ENCODE measurements at regions not wholly inside any gene's neighbourhood (a gene's known extent, or its start where the extent isn't known, plus 50 kb on each side); places are given as distances from the start of the nearest gene placed in this dataset.

DNA sequence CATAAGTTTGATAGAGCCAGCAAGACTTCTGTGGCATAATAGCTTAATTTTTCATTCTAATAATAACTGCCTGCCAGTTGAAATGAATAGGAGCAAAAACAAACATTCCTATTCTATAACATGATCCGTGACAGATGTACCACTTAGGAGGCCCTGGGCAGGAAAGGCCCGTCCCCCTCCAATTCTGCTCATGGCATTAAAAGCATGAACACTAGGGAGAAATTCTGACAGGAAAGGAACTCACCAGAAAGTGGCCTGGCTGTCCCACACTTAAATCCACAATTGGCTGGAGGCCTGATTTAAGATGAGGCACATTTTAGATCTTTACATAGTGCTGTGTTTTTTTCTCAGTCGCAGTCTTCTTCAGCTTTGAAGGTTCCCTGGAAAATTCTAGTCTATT lies 261.9 kb upstream of the ETAA1 start:
- Mint-ChIP-seq H3K9me3 (no peaks in the 10 kb centered on the region), H3K36me3 (ENCODE audit: low read depth) (no peaks in the 10 kb centered on the region), H3K27ac (no peak overlapping the region), H3K4me1 (peaks cover 22% of the 10 kb centered on the region), H3K27me3 (ENCODE audit: low read depth, poor library complexity) (no peaks in the 10 kb centered on the region), H3K4me3 (no peak overlapping the region)
- no peak for DNase-seq
- TF ChIP-seq CTCF (IDR thresholded peaks at IDR 0.05), result no peak

- TF ChIP-seq CTCF (IDR thresholded peaks at IDR 0.05), result no peak
- Mint-ChIP-seq H3K4me3 (no peak overlapping the region), H3K36me3 (ENCODE audit: low read depth) (no peaks in the 10 kb centered on the region), H3K27me3 (ENCODE audit: low read depth, poor library complexity) (no peaks in the 10 kb centered on the region), H3K27ac (no peak overlapping the region), H3K9me3 (no peaks in the 10 kb centered on the region), H3K4me1 (peaks cover 12% of the 10 kb centered on the region)
- no peak for DNase-seq
These were observed 259.4 kb upstream of the ETAA1 start for GRCh38 chr2:67137699-67138098.

- no peaks in the 10 kb centered on the region for H3K4me1 Mint-ChIP-seq
- H3K9me3 Mint-ChIP-seq, result no peaks in the 10 kb centered on the region
- no peaks in the 10 kb centered on the region for H3K36me3 Mint-ChIP-seq (ENCODE audit: low read depth)
- H3K4me3 Mint-ChIP-seq, result no peak overlapping the region
- no peaks in the 10 kb centered on the region for H3K27me3 Mint-ChIP-seq (ENCODE audit: low read depth, poor library complexity)
- TF ChIP-seq CTCF (IDR thresholded peaks at IDR 0.05), result no peak
- DNase-seq, result no peak
- no peak overlapping the region for H3K27ac Mint-ChIP-seq
These were observed 255.1 kb upstream of the ETAA1 start for GRCh38 chr2:67142071-67142470.

GRCh38 chr2:67142741-67143140 lies 254.4 kb upstream of the ETAA1 start:
- Mint-ChIP-seq H3K4me3 (no peak overlapping the region), H3K9me3 (no peaks in the 10 kb centered on the region), H3K27ac (no peak overlapping the region), H3K36me3 (ENCODE audit: low read depth) (no peaks in the 10 kb centered on the region), H3K27me3 (ENCODE audit: low read depth, poor library complexity) (no peaks in the 10 kb centered on the region), H3K4me1 (no peaks in the 10 kb centered on the region)
- no peak for DNase-seq
- TF ChIP-seq CTCF (IDR thresholded peaks at IDR 0.05), result no peak

GRCh38 chr2:67145851-67146250 lies 251.3 kb upstream of the ETAA1 start:
- Mint-ChIP-seq H3K27me3 (ENCODE audit: low read depth, poor library complexity) (no peaks in the 10 kb centered on the region), H3K36me3 (ENCODE audit: low read depth) (peaks cover 5% of the 10 kb centered on the region), H3K27ac (no peak overlapping the region), H3K9me3 (peaks cover 25% of the 10 kb centered on the region), H3K4me3 (no peak overlapping the region), H3K4me1 (no peaks in the 10 kb centered on the region)
- no peak for TF ChIP-seq CTCF (IDR thresholded peaks at IDR 0.05)
- DNase-seq, result no peak

DNA sequence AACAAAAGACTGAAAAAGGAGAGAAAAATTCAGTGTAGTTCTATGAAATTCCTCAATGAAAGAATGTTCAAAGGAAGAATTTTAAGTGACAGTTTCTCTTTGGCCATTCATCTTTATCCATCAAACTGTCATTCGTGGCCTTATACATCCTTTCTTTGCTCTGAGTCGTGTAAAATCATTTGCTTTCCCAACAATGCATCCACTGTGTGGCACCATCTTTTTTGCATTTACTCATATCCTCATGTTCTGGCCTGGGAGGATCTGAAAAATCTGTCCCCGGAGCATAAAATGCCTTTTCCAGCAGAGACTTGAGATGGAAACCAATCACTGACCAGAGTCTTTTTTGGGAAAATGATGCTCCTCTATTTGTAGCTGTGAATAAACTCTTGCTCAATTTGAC lies 240.3 kb upstream of the ETAA1 start:
- peaks cover 6% of the 10 kb centered on the region for H3K4me1 Mint-ChIP-seq
- H3K9me3 Mint-ChIP-seq, result peaks cover 21% of the 10 kb centered on the region
- TF ChIP-seq CTCF (IDR thresholded peaks at IDR 0.05), result no peak
- no peaks in the 10 kb centered on the region for H3K27me3 Mint-ChIP-seq (ENCODE audit: low read depth, poor library complexity)
- H3K4me3 Mint-ChIP-seq, result no peak overlapping the region
- H3K27ac Mint-ChIP-seq, result no peak overlapping the region
- peaks cover 15% of the 10 kb centered on the region for H3K36me3 Mint-ChIP-seq (ENCODE audit: low read depth)
- no peak for DNase-seq

Data from nephron progenitor cell (in vitro differentiated cells).